Stimulated activated CD4-positive, alpha-beta T cell treated with anti-CD3 and anti-CD28 coated beads, Interleukin-1b, Interleukin-23, amount 100 ng/mL, for 48 hours (primary cell): ENCODE measurements at regions not wholly inside any gene's neighbourhood (a gene's known extent, or its start where the extent isn't known, plus 50 kb on each side); places are given as distances from the start of the nearest gene placed in this dataset.
"Not testable (repeated sequence)": the region's sequence is repeated elsewhere in the genome, so short reads cannot be mapped to it uniquely, and the experiment has no call there.

Experiments used
- DNase-seq: peaks from one replicate; pipeline ENCODE4 v3.0.0-alpha.2; 2020

- no peak for DNase-seq
These were observed 82.2 kb upstream of the RNU2-1 start for GRCh38 chr17:43315858-43316521.

- no peak for DNase-seq
These were observed 81.6 kb upstream of the RNU2-1 start for GRCh38 chr17:43315369-43315768.

GRCh38 chr17:43314611-43315011 lies 80.8 kb upstream of the RNU2-1 start:
- no peak for DNase-seq

- DNase-seq, result no peak
These were observed 78.2 kb upstream of the RNU2-1 start for GRCh38 chr17:43312011-43312410.

- no peak for DNase-seq
These were observed 75.9 kb upstream of the RNU2-1 start for GRCh38 chr17:43309505-43310332.

- no peak for DNase-seq
These were observed 75.2 kb upstream of the RNU2-1 start for GRCh38 chr17:43308999-43309398.

GRCh38 chr17:43304792-43305191 lies 71.0 kb upstream of the RNU2-1 start:
- DNase-seq, result not testable (repeated sequence)

- DNase-seq, result not testable (repeated sequence)
These were observed 69.3 kb upstream of the RNU2-1 start for GRCh38 chr17:43303049-43303448.

- not testable (repeated sequence) for DNase-seq
These were observed 65.7 kb upstream of the RNU2-1 start for GRCh38 chr17:43299300-43300076.

- not testable (repeated sequence) for DNase-seq
These were observed 55.9 kb upstream of the RNU2-1 start for GRCh38 chr17:43289670-43290069.

GRCh38 chr17:43283606-43284005 lies 49.8 kb upstream of the RNU2-1 start:
- DNase-seq, result not testable (repeated sequence)
